HG03045 (cell line): ENCODE measurements at regions not wholly inside any gene's neighbourhood (a gene's known extent, or its start where the extent isn't known, plus 50 kb on each side); places are given as distances from the start of the nearest gene placed in this dataset.
"Not testable (repeated sequence)": the region's sequence is repeated elsewhere in the genome, so short reads cannot be mapped to it uniquely, and the experiment has no call there.

Experiments
- ATAC-seq: cut with Tn5 transposase; IDR thresholded peaks from one replicate; pipeline ENCODE4 v1.9.1; 2021; ENCODE audit warnings: mild to moderate bottlenecking, moderate library complexity; ENCODE audit not compliant: unreplicated experiment

DNA sequence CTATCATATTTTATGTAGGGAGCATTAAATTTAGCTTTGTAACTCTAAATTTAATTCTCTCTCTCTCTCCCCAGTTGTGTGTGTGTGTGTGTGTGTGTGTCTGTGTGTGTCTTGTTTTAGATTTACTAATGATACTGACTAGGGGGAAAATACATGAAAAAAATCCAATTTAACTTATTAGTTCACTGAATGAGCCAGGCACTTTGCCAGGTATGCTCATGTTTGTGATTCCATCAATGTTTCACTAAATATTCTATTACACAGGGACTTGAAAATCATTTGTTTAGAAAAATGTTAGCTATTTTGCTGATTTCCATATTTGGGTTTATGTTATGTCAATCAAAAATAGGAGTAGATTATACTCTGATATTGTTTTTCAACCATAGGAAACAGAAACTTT, 203.7 kb upstream of the ZNF804A start:
- ATAC-seq, result no peak

DNA sequence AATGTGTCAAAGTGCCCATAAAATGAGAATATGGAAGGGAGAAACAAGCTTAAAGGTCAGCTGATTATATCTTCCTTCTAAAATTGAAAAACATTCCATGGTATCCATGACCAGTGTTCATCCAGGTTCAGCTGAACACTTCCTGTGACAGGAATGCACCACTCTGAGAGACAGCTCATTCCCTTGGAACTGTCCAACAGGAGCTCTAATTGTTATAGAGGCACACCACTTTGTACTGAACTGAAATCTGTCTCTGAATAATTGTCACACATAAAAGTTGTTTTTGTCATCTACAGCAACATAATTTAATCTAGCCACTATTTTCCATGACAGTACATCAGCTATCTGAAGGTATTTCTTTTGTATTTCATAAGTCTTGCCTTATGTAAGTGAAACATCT, 195.9 kb upstream of the ZNF804A start:
- no peak for ATAC-seq

DNA sequence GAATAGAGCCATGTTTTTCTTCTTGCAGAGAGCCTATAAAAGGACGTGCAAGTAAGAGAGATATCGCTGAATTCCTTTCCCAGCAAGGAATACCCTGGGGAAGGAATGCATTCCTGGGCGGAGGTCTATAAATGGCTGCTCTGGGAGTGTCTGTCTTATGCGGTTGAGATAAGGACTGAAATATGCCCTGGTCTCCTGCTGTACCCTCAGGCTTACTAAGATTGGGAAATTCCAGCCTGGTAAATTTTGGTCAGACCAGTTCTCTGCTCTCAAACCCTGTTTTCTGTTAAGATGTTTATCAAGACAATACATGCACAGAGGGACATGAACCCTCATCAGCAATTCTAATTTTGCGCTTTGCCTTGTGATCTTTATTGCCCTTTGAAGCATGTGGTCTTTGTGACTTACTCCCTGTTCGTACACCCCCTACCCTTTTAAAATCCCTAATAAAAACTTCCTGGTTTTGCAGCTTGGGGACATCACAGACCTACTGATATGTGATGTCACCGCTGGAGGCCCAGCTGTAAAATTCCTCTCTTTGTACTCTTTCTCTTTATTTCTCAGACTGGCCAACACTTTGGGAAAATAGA, 191.2 kb upstream of the ZNF804A start:
- ATAC-seq, result not testable (repeated sequence)

DNA sequence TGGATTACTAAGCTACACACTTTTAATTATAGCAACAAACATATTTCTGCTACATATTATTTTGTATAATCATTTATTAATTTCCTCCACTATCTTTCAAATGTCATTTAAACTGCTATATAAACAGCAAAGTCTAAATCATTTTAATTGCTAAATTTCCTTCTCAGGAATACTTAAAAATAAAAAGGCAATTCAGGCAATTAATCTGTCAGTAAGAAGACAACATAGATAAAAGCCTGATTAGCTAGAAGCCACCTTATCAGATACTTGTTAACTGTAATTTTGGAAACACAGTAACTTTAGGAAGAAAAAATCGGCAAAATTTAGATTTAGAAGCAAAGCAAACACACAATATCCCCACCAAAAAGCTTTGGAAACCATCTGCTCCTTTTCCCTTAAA, 188.2 kb upstream of the ZNF804A start:
- no peak for ATAC-seq

DNA sequence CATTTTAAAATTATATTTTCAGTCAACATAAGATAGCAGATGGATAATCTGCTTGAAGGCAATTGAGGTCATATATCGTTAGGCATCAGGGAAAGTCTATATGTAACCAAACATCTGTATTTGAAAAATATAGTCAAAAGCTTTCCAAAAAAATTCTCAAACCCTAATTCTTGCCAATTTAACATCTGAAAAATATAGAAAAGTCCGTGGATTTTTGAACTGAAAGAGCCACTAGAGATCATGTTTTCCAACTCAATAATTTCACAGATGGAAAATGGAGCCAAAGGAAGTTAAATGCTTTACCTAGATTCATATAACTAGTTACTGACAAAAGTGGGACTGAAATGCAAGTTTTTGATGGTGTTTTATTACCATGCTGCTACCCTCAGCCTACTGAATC, 185.1 kb upstream of the ZNF804A start:
- no peak for ATAC-seq

DNA sequence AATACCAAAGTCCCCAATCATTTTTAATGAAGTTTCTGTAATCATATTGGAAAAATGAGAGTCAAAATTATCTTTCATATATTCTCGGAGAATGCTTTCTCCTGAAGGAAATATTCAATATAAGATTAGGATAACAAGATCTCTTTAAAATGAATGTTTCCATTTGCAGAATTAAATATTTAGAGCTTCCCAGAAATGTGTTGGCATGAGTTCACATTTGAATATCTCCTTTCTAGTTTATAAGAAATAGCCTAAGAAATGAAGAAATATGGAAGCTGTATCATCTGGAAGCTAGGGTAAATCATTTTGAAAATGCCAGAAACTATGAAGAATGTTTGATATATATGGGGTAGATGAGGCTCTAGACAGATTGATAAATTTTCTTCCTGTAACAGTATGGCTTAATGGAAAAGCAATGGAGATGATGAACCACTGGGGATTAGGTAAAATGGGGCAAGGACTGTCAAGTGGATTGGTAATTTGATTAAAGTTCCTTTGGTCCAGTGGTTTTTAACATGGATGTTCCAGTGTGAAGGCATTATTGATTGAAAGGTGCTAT, 184.6 kb upstream of the ZNF804A start:
- ATAC-seq, result no peak

DNA sequence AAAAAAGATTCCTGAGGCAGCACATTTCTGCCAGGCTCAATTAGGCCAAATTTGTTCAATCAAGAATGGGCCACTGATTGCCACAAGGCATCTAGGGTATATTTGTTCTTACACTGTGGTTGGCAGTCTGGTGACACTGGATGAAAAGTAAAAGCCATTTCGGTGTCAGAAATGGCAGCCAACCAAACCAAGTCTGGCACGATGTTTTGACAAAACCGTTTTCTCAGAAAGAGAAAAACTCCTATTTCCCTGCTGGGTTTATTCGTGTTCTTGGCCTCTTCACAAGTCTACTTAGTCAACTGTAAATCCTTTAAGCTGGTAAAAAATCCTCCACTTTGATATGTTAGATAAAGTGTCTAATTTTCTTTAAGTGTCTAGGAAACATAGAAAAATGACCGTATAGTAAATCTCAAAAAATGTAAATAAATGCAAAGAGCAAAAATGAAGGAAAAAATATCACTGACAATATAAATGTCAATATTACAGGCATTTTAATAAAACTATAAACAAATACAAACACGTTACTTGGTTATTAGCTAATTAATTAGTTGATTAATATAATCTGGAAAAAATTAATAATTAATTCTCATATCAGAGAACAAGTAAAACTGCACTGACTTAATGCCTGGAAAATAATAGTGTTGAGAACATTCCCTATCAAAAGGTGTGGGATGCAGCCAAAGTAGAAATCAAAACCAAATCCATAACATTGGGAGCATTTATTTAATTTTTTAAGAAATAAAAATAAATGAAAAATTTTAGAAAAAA, 182.0 kb upstream of the ZNF804A start:
- no peak for ATAC-seq

- ATAC-seq, result no peak
Measured at GRCh38 chr2:184419744-184420143, 178.6 kb upstream of the ZNF804A start.

DNA sequence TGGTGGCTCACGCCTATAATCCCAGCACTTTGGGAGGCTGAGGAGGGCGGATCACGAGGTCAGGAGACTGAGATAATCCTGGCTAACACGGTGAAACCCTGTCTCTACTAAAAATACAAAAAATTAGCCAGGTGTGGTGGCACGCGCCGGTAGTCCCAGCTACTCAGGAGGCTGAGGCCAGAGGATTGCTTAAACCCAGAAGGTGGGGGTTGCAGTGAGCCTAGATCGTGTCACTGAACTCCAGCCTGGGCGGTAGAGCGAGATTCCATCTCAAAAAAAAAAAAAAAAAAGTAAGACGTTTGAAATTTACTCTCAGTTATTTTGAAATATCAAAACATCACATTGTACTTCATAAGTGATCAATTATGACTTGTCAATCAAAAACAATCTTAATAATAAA, 176.9 kb upstream of the ZNF804A start:
- not testable (repeated sequence) for ATAC-seq

DNA sequence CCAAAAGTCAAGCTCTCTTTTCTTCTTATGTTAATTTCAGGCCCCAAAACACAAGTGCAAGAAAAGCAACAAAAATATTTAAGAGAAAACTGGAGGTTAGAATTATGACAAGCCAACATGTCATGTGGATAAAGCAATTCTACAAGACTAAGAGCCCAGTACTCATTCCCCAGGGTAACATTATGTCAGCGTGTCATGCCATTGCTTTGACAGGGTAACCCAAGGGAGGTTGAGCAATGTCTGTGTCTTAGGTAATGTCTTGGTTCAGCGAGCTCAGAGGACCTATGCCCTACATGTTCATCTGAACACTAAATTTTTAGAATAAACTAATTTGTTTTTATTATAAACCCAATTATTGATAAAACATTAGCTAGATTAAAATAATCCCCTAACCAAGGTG, 173.2 kb upstream of the ZNF804A start:
- ATAC-seq, result no peak

DNA sequence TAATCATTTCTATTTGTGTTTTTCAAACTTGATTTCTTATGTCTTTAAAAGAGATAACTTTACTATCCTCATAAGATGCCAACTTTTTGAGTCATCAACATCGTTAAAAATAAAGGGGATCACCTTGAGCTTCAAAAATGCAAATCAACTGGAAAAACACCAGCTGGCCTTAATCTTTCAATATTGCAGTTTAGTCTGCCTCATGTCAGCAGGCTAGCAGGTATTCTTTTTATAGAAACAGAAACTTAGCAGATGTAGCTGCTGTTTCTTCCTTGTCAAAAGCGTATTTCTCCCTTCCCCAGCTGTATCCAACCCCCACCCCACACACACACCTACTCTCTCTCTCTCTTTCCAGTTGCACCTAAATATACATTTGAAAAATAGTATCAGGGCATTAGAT, 154.1 kb upstream of the ZNF804A start:
- peak; percentile 99 for ATAC-seq

- ATAC-seq, result peak; percentile 24
Measured at GRCh38 chr2:184444623-184445223, 153.6 kb upstream of the ZNF804A start.

- ATAC-seq, result no peak
Measured at GRCh38 chr2:184449760-184450159, 148.6 kb upstream of the ZNF804A start.

- peak; percentile 50 for ATAC-seq
Measured at GRCh38 chr2:184452907-184453306, 145.4 kb upstream of the ZNF804A start.

DNA sequence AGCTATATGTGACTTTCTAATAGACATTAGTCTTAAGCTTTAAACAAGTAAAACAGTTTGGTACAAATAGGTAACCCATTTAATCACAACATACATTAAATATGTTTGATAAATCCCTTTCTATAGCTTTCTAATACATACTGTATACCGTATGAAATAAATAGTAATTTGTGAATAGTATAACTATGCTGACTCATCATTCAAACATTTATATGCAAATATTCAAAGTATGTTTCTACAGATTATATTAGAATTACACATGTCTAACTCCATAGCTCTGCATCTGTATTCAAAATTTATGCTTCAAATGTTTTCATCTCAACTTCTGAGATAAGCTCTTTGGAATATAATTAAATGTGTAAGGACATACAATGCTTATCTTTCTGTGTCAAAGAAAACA, 142.7 kb upstream of the ZNF804A start:
- no peak for ATAC-seq

DNA sequence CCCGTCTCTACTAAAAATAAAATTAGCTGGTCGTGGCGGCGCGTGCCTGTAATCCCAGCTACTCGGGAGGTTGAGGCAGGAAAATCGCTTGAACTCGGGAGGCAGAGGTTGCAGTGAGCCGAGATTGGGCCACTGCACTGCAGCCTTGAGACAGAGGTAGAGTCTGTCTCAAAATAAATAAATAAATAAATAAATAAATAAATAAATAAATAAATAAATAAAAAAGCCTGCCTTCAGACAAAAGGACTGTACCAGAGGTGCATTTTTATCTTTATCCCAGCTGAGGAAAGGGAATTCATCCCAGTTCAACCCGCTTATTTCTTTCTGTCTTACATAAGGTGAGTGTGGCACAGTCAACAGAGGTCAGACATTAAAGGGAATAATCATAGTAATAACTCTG, 141.6 kb upstream of the ZNF804A start:
- not testable (repeated sequence) for ATAC-seq

- no peak for ATAC-seq
Measured at GRCh38 chr2:184463102-184463865, 135.0 kb upstream of the ZNF804A start.

- ATAC-seq, result no peak
Measured at GRCh38 chr2:184463866-184464248, 134.5 kb upstream of the ZNF804A start.

GRCh38 chr2:184468826-184469225, 129.5 kb upstream of the ZNF804A start:
- ATAC-seq, result no peak

GRCh38 chr2:184472481-184472880, 125.8 kb upstream of the ZNF804A start:
- ATAC-seq, result no peak

DNA sequence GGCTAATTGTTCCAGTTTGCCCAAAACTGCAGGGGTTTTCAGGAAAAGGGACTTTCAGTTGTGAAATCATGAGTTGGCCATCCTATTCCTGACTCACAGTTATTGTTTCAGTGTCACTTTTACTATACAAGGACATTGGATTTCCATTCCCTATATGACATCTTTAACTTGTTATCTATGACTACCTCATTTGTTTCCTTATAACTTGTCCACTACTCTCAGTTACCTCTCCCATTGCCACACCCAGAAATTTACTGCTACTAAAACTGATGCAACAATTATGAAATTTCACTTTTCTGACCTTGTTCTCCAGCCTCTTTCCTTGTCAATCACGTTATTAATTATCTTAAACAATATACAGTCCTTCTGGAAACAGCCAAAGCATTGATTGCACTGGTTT, 116.5 kb upstream of the ZNF804A start:
- no peak for ATAC-seq
